ENCODE measurements at regions not wholly inside any gene's neighbourhood (a gene's known extent, or its start where the extent isn't known, plus 50 kb on each side); places are given as distances from the start of the nearest gene placed in this dataset.
"Not testable (repeated sequence)": the region's sequence is repeated elsewhere in the genome, so short reads cannot be mapped to it uniquely, and the experiment has no call there.

GRCh38 chr2:40957508-40957907 is 505.6 kb upstream of the SLC8A1 start:
- no peak for DNase-seq

GRCh38 chr2:40962026-40962425 is 510.1 kb upstream of the SLC8A1 start:
- no peak for DNase-seq

- no peak for DNase-seq
Observed at GRCh38 chr2:40964509-40965250, 512.8 kb upstream of the SLC8A1 start.

GRCh38 chr2:40967451-40967850 is 515.6 kb upstream of the SLC8A1 start:
- no peak for DNase-seq

- no peak for DNase-seq
Observed at GRCh38 chr2:40975151-40975550, 523.3 kb upstream of the SLC8A1 start.

GRCh38 chr2:40997362-40997761 is 545.5 kb upstream of the SLC8A1 start:
- no peak for DNase-seq

GRCh38 chr2:41000374-41000773 is 548.5 kb upstream of the SLC8A1 start:
- no peak for DNase-seq

GRCh38 chr2:41000906-41001305 is 549.0 kb upstream of the SLC8A1 start:
- DNase-seq: no peak

- DNase-seq: no peak
Observed at GRCh38 chr2:41004700-41005099, 552.8 kb upstream of the SLC8A1 start.

- no peak for DNase-seq
Observed at GRCh38 chr2:41020358-41020757, 568.5 kb upstream of the SLC8A1 start.

- DNase-seq: no peak
Observed at GRCh38 chr2:41024816-41025215, 572.9 kb upstream of the SLC8A1 start.

- DNase-seq: no peak
Observed at GRCh38 chr2:41026613-41027012, 574.7 kb upstream of the SLC8A1 start.

GRCh38 chr2:41027095-41027494 is 575.2 kb upstream of the SLC8A1 start:
- no peak for DNase-seq

- no peak for DNase-seq
Observed at GRCh38 chr2:41031282-41031681, 579.4 kb upstream of the SLC8A1 start.

- DNase-seq: no peak
Observed at GRCh38 chr2:41032715-41033114, 580.8 kb upstream of the SLC8A1 start.

- DNase-seq: no peak
Observed at GRCh38 chr2:41033127-41033526, 581.2 kb upstream of the SLC8A1 start.

GRCh38 chr2:41038408-41038807 is 586.5 kb upstream of the SLC8A1 start:
- DNase-seq: no peak

GRCh38 chr2:41039750-41040149 is 587.9 kb upstream of the SLC8A1 start:
- DNase-seq: not testable (repeated sequence)

- DNase-seq: no peak
Observed at GRCh38 chr2:41040782-41041520, 589.1 kb upstream of the SLC8A1 start.

GRCh38 chr2:41042343-41042742 is 590.5 kb upstream of the SLC8A1 start:
- DNase-seq: no peak

- DNase-seq: no peak
Observed at GRCh38 chr2:41061356-41061755, 609.5 kb upstream of the SLC8A1 start.

GRCh38 chr2:41062336-41062735 is 610.4 kb upstream of the SLC8A1 start:
- DNase-seq: no peak

GRCh38 chr2:41066168-41066567 is 614.3 kb upstream of the SLC8A1 start:
- DNase-seq: no peak

GRCh38 chr2:41068740-41069139 is 616.9 kb upstream of the SLC8A1 start:
- DNase-seq: no peak

- no peak for DNase-seq
Observed at GRCh38 chr2:41078341-41078740, 626.5 kb upstream of the SLC8A1 start.
